K562 (cell line): ENCODE measurements at regions not wholly inside any gene's neighbourhood (a gene's known extent, or its start where the extent isn't known, plus 50 kb on each side); places are given as distances from the start of the nearest gene placed in this dataset.

Experiments
- ATAC-seq: fragments of 200-7000 bp; cut with Tn5 transposase; 3 replicates; pipeline ENCODE4 v1.9.1; 2020; ENCODE audit warnings: moderate library complexity
- BruUV-seq: library from RNA; stranded (reverse); fragments of 400-500 nt; replicated peaks from 2 replicates; lab custom pipeline; 2021; lab: Mats Ljungman, UMichigan
- CTCF ChIA-PET: fragments of 300-600 bp; formaldehyde crosslinking; extraction: SDS; loops from one replicate; lab custom pipeline; 2021; ENCODE audit warnings: low intra/inter-chr PET ratio; lab: Yijun Ruan, JAX
- POLR2A ChIA-PET: fragments of 300-600, 350-650 bp; sonication (Branson Sonifier 250); formaldehyde crosslinking; extraction: SDS; loops from one replicate; lab custom pipeline; 2021; ENCODE audit warnings: antibody characterized with exemption, inconsistent platforms; lab: Yijun Ruan, JAX
- DNase-seq, 4 experiments: peaks; one replicate each; pipeline versions ENCODE4 v3.0.0 to v3.0.0-alpha.2; 2011 to 2018; ENCODE audit warnings: low spot score in 3 of 4, mixed read lengths in 3 of 4; ENCODE audit errors: extremely low read depth in 1 of 4
- FAIRE-seq: peaks from 2 replicates; lab custom pipeline; 2011; peaks lifted over from hg19 to GRCh38; lab: Jason Lieb, UNC
- H2AFZ ChIP-seq: 2 replicates; pipeline ENCODE4 v1.6.0; 2011; ENCODE audit warnings: low read depth, low read length, control low read depth, inconsistent platforms
- H3K27ac ChIP-seq: fragments of 200-600 bp; 3 replicates; pipeline ENCODE4 v1.8.0; 2011; ENCODE audit warnings: low read depth, mild to moderate bottlenecking, control low read depth, inconsistent platforms, low read length, moderate library complexity, mixed read lengths; ENCODE audit errors: extremely low read depth
- H3K27me3 ChIP-seq, 2 experiments: fragments of 300-600 bp in 1 of 2; 2 replicates in 1 of 2; 3 replicates in 1 of 2; pipeline versions ENCODE4 v1.6.0 to v1.8.0; 2011; ENCODE audit warnings: inconsistent platforms in 2 of 2, low read length in 2 of 2, mild to moderate bottlenecking in 1 of 2, mixed read lengths in 1 of 2, moderate library complexity in 1 of 2; ENCODE audit not compliant: control insufficient read depth in 2 of 2, insufficient read depth in 2 of 2
- H3K36me3 ChIP-seq: fragments of 300-600 bp; 3 replicates; pipeline ENCODE4 v1.8.0; 2011; ENCODE audit warnings: mild to moderate bottlenecking, low read length, inconsistent platforms; ENCODE audit not compliant: control insufficient read depth, insufficient read depth
- H3K4me1 ChIP-seq, 2 experiments: fragments of 200-600 bp in 1 of 2; replicated peaks in 1 of 2; 2 replicates in 1 of 2; 3 replicates in 1 of 2; pipeline versions ENCODE4 v1.5.1 to v1.8.0; 2011; ENCODE audit warnings: inconsistent platforms in 2 of 2, low read length in 2 of 2, mild to moderate bottlenecking in 1 of 2, mixed read lengths in 1 of 2, moderate library complexity in 1 of 2; ENCODE audit not compliant: control insufficient read depth in 2 of 2, insufficient read depth in 2 of 2
- H3K4me2 ChIP-seq: 2 replicates; pipeline ENCODE4 v1.6.1; 2011; ENCODE audit warnings: low read length, control low read depth, inconsistent platforms, mixed read lengths; ENCODE audit not compliant: insufficient read depth
- H3K4me3 ChIP-seq: fragments of 200-600 bp; sonication (generic), shearing (Covaris generic); 2 replicates; pipeline ENCODE4 v1.5.1; 2016; ENCODE audit warnings: control low read depth, inconsistent platforms
- H3K79me2 ChIP-seq: fragments of 200-600 bp; 3 replicates; pipeline ENCODE4 v1.8.0; 2011; ENCODE audit warnings: low read length, inconsistent platforms; ENCODE audit not compliant: control insufficient read depth, insufficient read depth
- H3K9ac ChIP-seq, 2 experiments: 2 replicates each; pipeline versions ENCODE4 v1.6.0 to v1.6.1; 2011; ENCODE audit warnings: low read depth in 2 of 2, low read length in 2 of 2, control low read depth in 1 of 2, inconsistent platforms in 1 of 2, mild to moderate bottlenecking in 1 of 2, mixed read lengths in 1 of 2; ENCODE audit not compliant: insufficient read depth in 1 of 2
- H3K9me1 ChIP-seq: one replicate; pipeline ENCODE4 v1.6.0; 2011; ENCODE audit warnings: inconsistent platforms, mild to moderate bottlenecking, low read length, moderate library complexity; ENCODE audit not compliant: control insufficient read depth, insufficient read depth
- H3K9me3 ChIP-seq: replicated peaks from 2 replicates; pipeline ENCODE4 v1.5.1; 2011; ENCODE audit warnings: low read depth, low read length, inconsistent platforms; ENCODE audit not compliant: control insufficient read depth, insufficient read depth
- H4K20me1 ChIP-seq: replicated peaks from 2 replicates; pipeline ENCODE4 v1.6.1; 2011; ENCODE audit warnings: low read length, inconsistent platforms, mixed read lengths; ENCODE audit not compliant: control insufficient read depth, insufficient read depth
- CAMTA2 ChIP-seq: fragments of 250-450 bp; sonication (Bioruptor Pico); conservative IDR thresholded peaks from 2 replicates; pipeline ENCODE4 v1.5.1; 2022
- ELF1 ChIP-seq: fragments of 200-800 bp; sonication (Bioruptor generic); IDR thresholded peaks from 2 replicates; pipeline ENCODE4 v1.6.1; 2016; ENCODE audit warnings: missing genetic modification characterization, missing compliant biosample characterization
- FOXK2 ChIP-seq, 2 experiments: fragments of 450-650 bp; IDR thresholded peaks in 1 of 2; conservative IDR thresholded peaks in 1 of 2; 2 replicates each; pipeline ENCODE4 v1.6.1; 2016; ENCODE audit warnings: low read depth in 2 of 2, mild to moderate bottlenecking in 1 of 2
- KLF16 ChIP-seq: IDR thresholded peaks from 2 replicates; pipeline ENCODE4 v1.6.1; 2016; ENCODE audit warnings: antibody characterized with exemption
- LCOR ChIP-seq: sonication (generic); formaldehyde crosslinking; IDR thresholded peaks from 2 replicates; pipeline ENCODE4 v1.8.0; 2022; ENCODE audit warnings: mild to moderate bottlenecking, missing genetic modification reagents
- NFE2L1 ChIP-seq: fragments of 450-650 bp; IDR thresholded peaks from 2 replicates; pipeline ENCODE4 v1.6.1; 2016; ENCODE audit warnings: missing genetic modification characterization, low read depth, mild to moderate bottlenecking, missing compliant biosample characterization, moderate library complexity, borderline replicate concordance
- PHTF2 ChIP-seq: fragments of 250-450 bp; sonication (Bioruptor Pico); IDR thresholded peaks from 2 replicates; pipeline ENCODE4 v1.5.0; 2021; ENCODE audit warnings: mild to moderate bottlenecking
- SIX5 ChIP-seq, 2 experiments: IDR thresholded peaks; 2 replicates each; pipeline ENCODE4 v1.6.1; 2011; ENCODE audit warnings: low read length in 2 of 2, borderline replicate concordance in 1 of 2, low read depth in 1 of 2, mild to moderate bottlenecking in 1 of 2, moderate library complexity in 1 of 2; ENCODE audit not compliant: insufficient read depth in 1 of 2
- ZC3H11A ChIP-seq: IDR thresholded peaks from 2 replicates; pipeline ENCODE4 v1.6.1; 2012; ENCODE audit warnings: low read depth, low read length, improper control_type of control experiment
- ZFPM2 ChIP-seq: fragments of 250-450 bp; sonication (Bioruptor Pico); IDR thresholded peaks from 2 replicates; pipeline ENCODE4 v1.5.1; 2022; ENCODE audit warnings: mild to moderate bottlenecking
- WGBS: fragments of 100-300 bp; shearing (Covaris generic); methylation state at CpG from one replicate; pipeline ENCODE4 v1.1.6; 2016; ENCODE audit warnings: low coverage, mixed read lengths; ENCODE audit not compliant: insufficient coverage; ENCODE audit errors: missing lambda C conversion rate; 5-methylcytosine and 5-hydroxymethylcytosine counted together
- in situ Hi-C: fragments of 300-500 bp; cut with MboI; formaldehyde crosslinking; loops from 4 replicates; pipeline ENCODE4 v1.15.0; 2018; ENCODE audit warnings: inconsistent platforms, mixed read lengths
- intact Hi-C: fragments of 100-400 bp; cut with micrococcal nuclease; formaldehyde crosslinking; loops from 2 replicates; pipeline ENCODE4 v1.14.2; 2022
- TF ChIP-seq, protein P1 (sequence below): fragments of 450-650 bp; IDR thresholded peaks from 2 replicates; pipeline ENCODE4 v1.6.1; 2014; ENCODE audit warnings: low read depth, mild to moderate bottlenecking, moderate library complexity, borderline replicate concordance
- TF ChIP-seq, protein P2 (sequence below), 2 experiments: fragments of 450-650 bp; IDR thresholded peaks; 2 replicates each; pipeline ENCODE4 v1.6.1; 2018; ENCODE audit warnings: mild to moderate bottlenecking in 2 of 2, low read depth in 1 of 2; ENCODE audit not compliant: partially characterized antibody in 2 of 2
- TF ChIP-seq, protein P3 (sequence below): fragments of 450-650 bp; IDR thresholded peaks from 2 replicates; pipeline ENCODE4 v1.6.1; 2018; ENCODE audit not compliant: partially characterized antibody

DNA sequence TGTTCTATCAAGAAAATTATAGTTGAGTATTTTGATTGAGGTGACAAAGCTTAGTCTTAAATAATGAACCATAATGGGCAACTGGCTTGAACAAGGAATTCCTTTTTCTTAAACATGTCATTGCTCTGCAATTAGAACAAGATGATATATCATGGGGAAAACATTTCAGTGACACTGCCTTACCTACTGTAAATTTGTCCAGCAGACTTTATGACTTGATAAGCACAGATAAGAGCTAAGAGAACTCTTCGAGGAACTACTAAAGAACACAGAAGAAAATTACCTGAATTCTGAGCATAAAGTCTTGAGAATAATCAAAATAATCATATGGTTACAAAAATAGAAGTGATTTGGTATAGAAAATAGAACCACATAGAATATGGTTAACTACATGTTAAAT, 257.8 kb downstream of the PDHA2 start:
- no peaks in the 10 kb centered on the region for H3K9me3 ChIP-seq
- H3K36me3 ChIP-seq, result no peaks in the 10 kb centered on the region
- H3K27me3 ChIP-seq, result no peaks in the 10 kb centered on the region
- H3K9me1 ChIP-seq, result no peaks in the 10 kb centered on the region
- DNase-seq (no peak), ATAC-seq (no peak), FAIRE-seq (no peak)
- no peaks in the 10 kb centered on the region for H3K79me2 ChIP-seq
- no TSS peak for BruUV-seq
- no peak overlapping the region for H3K4me3 ChIP-seq
- H3K4me1 ChIP-seq, result no peaks in the 10 kb centered on the region
- 0% methylated on average over 1 of the region's 1 CpG for WGBS
- H2AFZ ChIP-seq, result no peak overlapping the region
- in situ Hi-C loops, result no loop called here
- no peak overlapping the region for H3K9ac ChIP-seq
- intact Hi-C loops, result no loop called here
- POLR2A ChIA-PET, result no interaction called here
- CTCF ChIA-PET, result no interaction called here
- no peaks in the 10 kb centered on the region for H4K20me1 ChIP-seq
- H3K4me2 ChIP-seq, result no peak overlapping the region
- H3K27ac ChIP-seq, result no peak overlapping the region
- TF ChIP-seq FOXK2 (conservative IDR thresholded peaks at IDR 0.05 in 1 of 2, IDR thresholded peaks at IDR 0.05 in 1 of 2; ENCODE audit: low read depth in 2 of 2) (no peak), ZC3H11A (no peak), ZFPM2 (no peak), PHTF2 (CRISPR knock-in tag) (no peak), CAMTA2 (CRISPR knock-in tag) (no peak), LCOR (CRISPR knock-in tag) (no peak), NFE2L1 (tag) (no peak), ELF1 (tag) (no peak), KLF16 (no peak), SIX5 (IDR thresholded peaks at IDR 0.05; ENCODE audit: borderline replicate concordance in 1 of 2, insufficient read depth in 1 of 2, low read depth in 1 of 2, low read length in 2 of 2) (no peak)
- TF ChIP-seq, protein P1, sequence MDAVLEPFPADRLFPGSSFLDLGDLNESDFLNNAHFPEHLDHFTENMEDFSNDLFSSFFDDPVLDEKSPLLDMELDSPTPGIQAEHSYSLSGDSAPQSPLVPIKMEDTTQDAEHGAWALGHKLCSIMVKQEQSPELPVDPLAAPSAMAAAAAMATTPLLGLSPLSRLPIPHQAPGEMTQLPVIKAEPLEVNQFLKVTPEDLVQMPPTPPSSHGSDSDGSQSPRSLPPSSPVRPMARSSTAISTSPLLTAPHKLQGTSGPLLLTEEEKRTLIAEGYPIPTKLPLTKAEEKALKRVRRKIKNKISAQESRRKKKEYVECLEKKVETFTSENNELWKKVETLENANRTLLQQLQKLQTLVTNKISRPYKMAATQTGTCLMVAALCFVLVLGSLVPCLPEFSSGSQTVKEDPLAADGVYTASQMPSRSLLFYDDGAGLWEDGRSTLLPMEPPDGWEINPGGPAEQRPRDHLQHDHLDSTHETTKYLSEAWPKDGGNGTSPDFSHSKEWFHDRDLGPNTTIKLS, result no peak
- TF ChIP-seq, protein P2, sequence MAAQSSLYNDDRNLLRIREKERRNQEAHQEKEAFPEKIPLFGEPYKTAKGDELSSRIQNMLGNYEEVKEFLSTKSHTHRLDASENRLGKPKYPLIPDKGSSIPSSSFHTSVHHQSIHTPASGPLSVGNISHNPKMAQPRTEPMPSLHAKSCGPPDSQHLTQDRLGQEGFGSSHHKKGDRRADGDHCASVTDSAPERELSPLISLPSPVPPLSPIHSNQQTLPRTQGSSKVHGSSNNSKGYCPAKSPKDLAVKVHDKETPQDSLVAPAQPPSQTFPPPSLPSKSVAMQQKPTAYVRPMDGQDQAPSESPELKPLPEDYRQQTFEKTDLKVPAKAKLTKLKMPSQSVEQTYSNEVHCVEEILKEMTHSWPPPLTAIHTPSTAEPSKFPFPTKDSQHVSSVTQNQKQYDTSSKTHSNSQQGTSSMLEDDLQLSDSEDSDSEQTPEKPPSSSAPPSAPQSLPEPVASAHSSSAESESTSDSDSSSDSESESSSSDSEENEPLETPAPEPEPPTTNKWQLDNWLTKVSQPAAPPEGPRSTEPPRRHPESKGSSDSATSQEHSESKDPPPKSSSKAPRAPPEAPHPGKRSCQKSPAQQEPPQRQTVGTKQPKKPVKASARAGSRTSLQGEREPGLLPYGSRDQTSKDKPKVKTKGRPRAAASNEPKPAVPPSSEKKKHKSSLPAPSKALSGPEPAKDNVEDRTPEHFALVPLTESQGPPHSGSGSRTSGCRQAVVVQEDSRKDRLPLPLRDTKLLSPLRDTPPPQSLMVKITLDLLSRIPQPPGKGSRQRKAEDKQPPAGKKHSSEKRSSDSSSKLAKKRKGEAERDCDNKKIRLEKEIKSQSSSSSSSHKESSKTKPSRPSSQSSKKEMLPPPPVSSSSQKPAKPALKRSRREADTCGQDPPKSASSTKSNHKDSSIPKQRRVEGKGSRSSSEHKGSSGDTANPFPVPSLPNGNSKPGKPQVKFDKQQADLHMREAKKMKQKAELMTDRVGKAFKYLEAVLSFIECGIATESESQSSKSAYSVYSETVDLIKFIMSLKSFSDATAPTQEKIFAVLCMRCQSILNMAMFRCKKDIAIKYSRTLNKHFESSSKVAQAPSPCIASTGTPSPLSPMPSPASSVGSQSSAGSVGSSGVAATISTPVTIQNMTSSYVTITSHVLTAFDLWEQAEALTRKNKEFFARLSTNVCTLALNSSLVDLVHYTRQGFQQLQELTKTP (IDR thresholded peaks at IDR 0.05; ENCODE audit: low read depth in 1 of 2, partially characterized antibody in 2 of 2), result no peak
- TF ChIP-seq, protein P3, sequence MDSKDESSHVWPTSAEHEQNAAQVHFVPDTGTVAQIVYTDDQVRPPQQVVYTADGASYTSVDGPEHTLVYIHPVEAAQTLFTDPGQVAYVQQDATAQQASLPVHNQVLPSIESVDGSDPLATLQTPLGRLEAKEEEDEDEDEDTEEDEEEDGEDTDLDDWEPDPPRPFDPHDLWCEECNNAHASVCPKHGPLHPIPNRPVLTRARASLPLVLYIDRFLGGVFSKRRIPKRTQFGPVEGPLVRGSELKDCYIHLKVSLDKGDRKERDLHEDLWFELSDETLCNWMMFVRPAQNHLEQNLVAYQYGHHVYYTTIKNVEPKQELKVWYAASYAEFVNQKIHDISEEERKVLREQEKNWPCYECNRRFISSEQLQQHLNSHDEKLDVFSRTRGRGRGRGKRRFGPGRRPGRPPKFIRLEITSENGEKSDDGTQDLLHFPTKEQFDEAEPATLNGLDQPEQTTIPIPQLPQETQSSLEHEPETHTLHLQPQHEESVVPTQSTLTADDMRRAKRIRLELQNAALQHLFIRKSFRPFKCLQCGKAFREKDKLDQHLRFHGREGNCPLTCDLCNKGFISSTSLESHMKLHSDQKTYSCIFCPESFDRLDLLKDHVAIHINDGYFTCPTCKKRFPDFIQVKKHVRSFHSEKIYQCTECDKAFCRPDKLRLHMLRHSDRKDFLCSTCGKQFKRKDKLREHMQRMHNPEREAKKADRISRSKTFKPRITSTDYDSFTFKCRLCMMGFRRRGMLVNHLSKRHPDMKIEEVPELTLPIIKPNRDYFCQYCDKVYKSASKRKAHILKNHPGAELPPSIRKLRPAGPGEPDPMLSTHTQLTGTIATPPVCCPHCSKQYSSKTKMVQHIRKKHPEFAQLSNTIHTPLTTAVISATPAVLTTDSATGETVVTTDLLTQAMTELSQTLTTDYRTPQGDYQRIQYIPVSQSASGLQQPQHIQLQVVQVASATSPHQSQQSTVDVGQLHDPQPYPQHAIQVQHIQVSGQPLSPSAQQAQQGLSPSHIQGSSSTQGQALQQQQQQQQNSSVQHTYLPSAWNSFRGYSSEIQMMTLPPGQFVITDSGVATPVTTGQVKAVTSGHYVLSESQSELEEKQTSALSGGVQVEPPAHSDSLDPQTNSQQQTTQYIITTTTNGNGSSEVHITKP, result no peak
